ENCODE measurements at regions not wholly inside any gene's neighbourhood (a gene's known extent, or its start where the extent isn't known, plus 50 kb on each side); places are given as distances from the start of the nearest gene placed in this dataset.

- H3K27ac ChIP-seq: no peak overlapping the region
Observed at GRCh38 chr1:199719156-199719842, 308.2 kb upstream of the NR5A2 start.

GRCh38 chr1:199720496-199720895, 307.0 kb upstream of the NR5A2 start:
- TF ChIP-seq CTCF (IDR thresholded peaks at IDR 0.05): no peak
- Histone ChIP-seq H3K36me3 (no peaks in the 10 kb centered on the region), H3K4me3 (no peak overlapping the region), H3K27me3 (no peaks in the 10 kb centered on the region), H3K4me1 (no peaks in the 10 kb centered on the region), H3K27ac (no peak overlapping the region), H3K9me3 (no peaks in the 10 kb centered on the region)
- DNase-seq (ENCODE audit: low spot score): no peak

More at GRCh38 chr1:199719156-199719842, 308.2 kb upstream of the NR5A2 start:
- Histone ChIP-seq H3K36me3 (no peaks in the 10 kb centered on the region), H3K9me3 (no peaks in the 10 kb centered on the region), H3K4me1 (no peaks in the 10 kb centered on the region), H3K4me3 (no peak overlapping the region), H3K27me3 (no peaks in the 10 kb centered on the region)
- no peak for TF ChIP-seq CTCF (IDR thresholded peaks at IDR 0.05)
- DNase-seq (ENCODE audit: low spot score): no peak

DNA sequence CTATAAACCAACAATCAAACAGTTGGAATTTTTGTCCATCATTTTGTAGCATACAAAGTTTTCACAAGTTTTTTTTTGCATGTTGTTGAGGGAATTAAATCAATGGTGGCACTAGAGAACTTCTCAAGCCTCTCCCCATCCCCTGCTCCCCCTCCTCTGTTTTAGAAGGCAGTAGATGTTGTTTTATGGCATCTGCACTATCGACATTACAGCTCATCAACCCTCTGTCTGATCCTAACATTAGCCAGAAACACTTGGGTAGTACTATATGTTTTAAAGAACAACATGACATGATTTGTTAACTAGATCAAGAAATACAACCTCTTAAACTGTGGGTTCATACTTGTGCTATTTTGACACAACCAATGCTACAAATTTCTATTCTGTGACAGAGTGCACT, 306.5 kb upstream of the NR5A2 start:
- no peaks in the 10 kb centered on the region for H3K4me1 ChIP-seq
- no peak overlapping the region for H3K27ac ChIP-seq
- no peak for TF ChIP-seq CTCF (IDR thresholded peaks at IDR 0.05)
- no peaks in the 10 kb centered on the region for H3K9me3 ChIP-seq
- no peaks in the 10 kb centered on the region for H3K36me3 ChIP-seq
- H3K27me3 ChIP-seq: no peaks in the 10 kb centered on the region
- no peak for DNase-seq (ENCODE audit: low spot score)
- no peak overlapping the region for H3K4me3 ChIP-seq

DNA sequence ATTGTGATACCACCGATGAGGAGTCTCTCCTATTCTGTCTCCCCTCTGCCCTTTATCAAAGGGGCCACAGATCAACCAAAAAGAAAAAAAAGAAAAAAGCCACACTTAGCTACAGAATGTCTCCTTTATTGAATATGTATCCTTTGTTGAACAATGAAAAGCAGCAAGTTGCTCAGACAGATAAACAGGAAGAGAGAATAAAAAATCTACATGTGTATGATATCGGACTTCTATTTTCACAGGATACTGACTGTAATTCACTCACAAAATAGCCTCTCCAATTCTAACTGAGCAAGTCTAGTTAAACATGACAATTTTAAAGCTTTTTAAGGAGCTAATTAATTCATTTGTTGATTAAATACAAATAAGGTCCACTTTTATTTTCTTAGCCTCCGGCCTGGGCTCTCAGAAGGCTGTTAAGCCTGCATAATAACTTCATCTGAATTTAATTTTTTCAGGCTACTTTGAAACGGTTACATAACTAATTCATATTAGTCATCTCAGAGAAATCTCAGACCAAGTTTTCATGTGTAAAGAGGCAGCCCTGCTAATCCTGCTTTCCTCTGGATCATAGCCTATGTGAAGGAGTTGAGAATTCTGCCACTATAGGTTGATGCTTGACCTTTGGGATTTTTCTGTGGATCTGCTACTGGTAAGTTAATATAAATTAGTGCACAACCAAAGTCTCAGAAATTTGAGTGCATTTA, 304.1 kb upstream of the NR5A2 start:
- no peak overlapping the region for H3K4me3 ChIP-seq
- no peaks in the 10 kb centered on the region for H3K4me1 ChIP-seq
- H3K36me3 ChIP-seq: no peaks in the 10 kb centered on the region
- H3K27me3 ChIP-seq: no peaks in the 10 kb centered on the region
- TF ChIP-seq CTCF (IDR thresholded peaks at IDR 0.05): no peak
- no peak overlapping the region for H3K27ac ChIP-seq
- H3K9me3 ChIP-seq: no peaks in the 10 kb centered on the region
- no peak for DNase-seq (ENCODE audit: low spot score)

GRCh38 chr1:199724049-199724448, 303.5 kb upstream of the NR5A2 start:
- Histone ChIP-seq H3K27me3 (no peaks in the 10 kb centered on the region), H3K4me1 (no peaks in the 10 kb centered on the region), H3K9me3 (no peaks in the 10 kb centered on the region), H3K4me3 (no peak overlapping the region), H3K36me3 (no peaks in the 10 kb centered on the region), H3K27ac (no peak overlapping the region)
- no peak for TF ChIP-seq CTCF (IDR thresholded peaks at IDR 0.05)
- DNase-seq (ENCODE audit: low spot score): no peak

Data from right atrium auricular region (tissue), 2 donors.